GM10266 (cell line): ENCODE measurements at regions not wholly inside any gene's neighbourhood (a gene's known extent, or its start where the extent isn't known, plus 50 kb on each side); places are given as distances from the start of the nearest gene placed in this dataset.

Source experiments
- DNase-seq: peaks from one replicate; pipeline ENCODE4 v3.0.0; 2012; ENCODE audit errors: extremely low spot score
- TF ChIP-seq, protein P1 (sequence below): IDR thresholded peaks from 2 replicates; pipeline ENCODE4 v1.5.1; 2012; ENCODE audit warnings: mild to moderate bottlenecking, low read depth; ENCODE audit not compliant: control insufficient read depth, insufficient read depth; ENCODE audit errors: missing control alignments

DNA sequence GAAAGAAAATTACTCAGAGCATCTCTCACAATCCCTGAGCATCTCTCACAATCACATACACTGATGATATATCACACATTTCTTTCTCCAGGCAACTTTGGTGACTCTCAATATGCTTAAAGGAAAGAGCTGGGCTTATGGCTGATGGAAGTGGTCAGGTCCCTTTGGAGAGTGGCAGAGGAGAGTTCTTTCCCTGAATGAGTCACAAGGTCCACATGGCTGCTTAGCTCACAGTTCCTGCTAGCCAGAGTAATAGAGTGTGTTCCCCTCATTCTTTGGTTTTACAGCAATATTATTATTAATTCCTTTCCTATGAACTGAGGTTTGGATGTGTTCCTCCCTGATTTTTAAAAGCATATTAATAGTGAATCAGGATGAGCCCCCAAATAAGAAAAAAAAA, 287.4 kb downstream of the C7orf25 start:
- TF ChIP-seq, protein P1, sequence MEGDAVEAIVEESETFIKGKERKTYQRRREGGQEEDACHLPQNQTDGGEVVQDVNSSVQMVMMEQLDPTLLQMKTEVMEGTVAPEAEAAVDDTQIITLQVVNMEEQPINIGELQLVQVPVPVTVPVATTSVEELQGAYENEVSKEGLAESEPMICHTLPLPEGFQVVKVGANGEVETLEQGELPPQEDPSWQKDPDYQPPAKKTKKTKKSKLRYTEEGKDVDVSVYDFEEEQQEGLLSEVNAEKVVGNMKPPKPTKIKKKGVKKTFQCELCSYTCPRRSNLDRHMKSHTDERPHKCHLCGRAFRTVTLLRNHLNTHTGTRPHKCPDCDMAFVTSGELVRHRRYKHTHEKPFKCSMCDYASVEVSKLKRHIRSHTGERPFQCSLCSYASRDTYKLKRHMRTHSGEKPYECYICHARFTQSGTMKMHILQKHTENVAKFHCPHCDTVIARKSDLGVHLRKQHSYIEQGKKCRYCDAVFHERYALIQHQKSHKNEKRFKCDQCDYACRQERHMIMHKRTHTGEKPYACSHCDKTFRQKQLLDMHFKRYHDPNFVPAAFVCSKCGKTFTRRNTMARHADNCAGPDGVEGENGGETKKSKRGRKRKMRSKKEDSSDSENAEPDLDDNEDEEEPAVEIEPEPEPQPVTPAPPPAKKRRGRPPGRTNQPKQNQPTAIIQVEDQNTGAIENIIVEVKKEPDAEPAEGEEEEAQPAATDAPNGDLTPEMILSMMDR = no peak
- no peak for DNase-seq

GRCh38 chr7:42621543-42622219, 290.2 kb downstream of the C7orf25 start:
- TF ChIP-seq, protein P1 = no peak

GRCh38 chr7:42618651-42619360, 293.1 kb downstream of the C7orf25 start:
- TF ChIP-seq, protein P1 = no peak
- no peak for DNase-seq

More at GRCh38 chr7:42621543-42622219, 290.2 kb downstream of the C7orf25 start:
- no peak for DNase-seq

DNA sequence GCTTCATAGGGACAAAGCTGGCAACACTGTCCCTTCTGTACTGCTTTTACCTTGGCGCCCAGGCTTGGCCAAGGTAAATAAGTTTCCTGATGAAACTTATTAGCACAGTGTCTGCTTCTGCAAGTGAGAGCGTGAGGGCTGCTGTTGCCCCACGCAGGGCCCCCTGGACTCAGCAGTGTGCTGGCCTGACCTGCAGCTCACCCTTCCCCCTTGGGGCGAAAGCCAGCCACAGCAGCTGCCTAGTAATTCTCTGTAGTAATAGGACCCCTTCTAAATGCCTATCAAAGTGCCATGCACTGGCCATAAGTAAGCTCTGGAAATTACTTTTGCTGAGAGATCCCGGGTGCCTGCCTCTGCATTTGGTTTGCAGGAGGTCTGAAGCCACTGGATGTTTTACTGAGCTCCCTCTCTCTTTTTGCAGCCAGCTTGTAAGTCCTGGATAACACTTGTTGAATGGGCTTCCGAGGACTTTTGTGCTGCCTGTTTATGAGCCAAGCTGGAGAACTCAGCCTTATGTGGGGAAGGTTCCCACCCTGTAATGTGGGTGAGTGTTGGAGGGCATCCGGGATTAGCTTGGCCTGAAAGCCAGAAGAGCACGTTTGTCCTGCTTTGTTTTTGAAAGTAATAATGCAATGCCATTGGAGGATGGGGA, 293.9 kb downstream of the C7orf25 start:
- TF ChIP-seq, protein P1 = no peak
- no peak for DNase-seq

- no peak for DNase-seq
- TF ChIP-seq, protein P1 = no peak
Measured at GRCh38 chr7:42617071-42617765, 294.7 kb downstream of the C7orf25 start.

GRCh38 chr7:42614636-42615035, 297.2 kb downstream of the C7orf25 start:
- no peak for DNase-seq
- TF ChIP-seq, protein P1 = no peak
